Glomerular visceral epithelial cell (primary cell): ENCODE measurements at regions not wholly inside any gene's neighbourhood (a gene's known extent, or its start where the extent isn't known, plus 50 kb on each side); places are given as distances from the start of the nearest gene placed in this dataset.
"Not testable (repeated sequence)": the region's sequence is repeated elsewhere in the genome, so short reads cannot be mapped to it uniquely, and the experiment has no call there.

Source experiments
- DNase-seq: peaks from one replicate; pipeline ENCODE4 v3.0.0-alpha.2; 2016; ENCODE audit errors: extremely low spot score

GRCh38 chr10:70987396-70988130 is 99.2 kb upstream of the PCBD1 start:
- DNase-seq: no peak

- DNase-seq: not testable (repeated sequence)
Measured at GRCh38 chr10:70990156-70990555, 101.8 kb upstream of the PCBD1 start.

GRCh38 chr10:70990681-70991080 is 102.3 kb upstream of the PCBD1 start:
- DNase-seq: no peak

- DNase-seq: no peak
Measured at GRCh38 chr10:70991140-70992124, 103.1 kb upstream of the PCBD1 start.

- DNase-seq: no peak
Measured at GRCh38 chr10:70992436-70992835, 104.1 kb upstream of the PCBD1 start.

GRCh38 chr10:70993051-70993450 is 104.7 kb upstream of the PCBD1 start:
- DNase-seq: no peak

GRCh38 chr10:70996549-70996948 is 108.2 kb upstream of the PCBD1 start:
- no peak for DNase-seq

GRCh38 chr10:70997236-70997635 is 108.9 kb upstream of the PCBD1 start:
- no peak for DNase-seq

- DNase-seq: no peak
Measured at GRCh38 chr10:70998086-70998485, 109.7 kb upstream of the PCBD1 start.

- no peak for DNase-seq
Measured at GRCh38 chr10:71001470-71001869, 113.1 kb upstream of the PCBD1 start.

- no peak for DNase-seq
Measured at GRCh38 chr10:71004176-71005075, 116.1 kb upstream of the PCBD1 start.

- no peak for DNase-seq
Measured at GRCh38 chr10:71005337-71006305, 117.3 kb upstream of the PCBD1 start.

- no peak for DNase-seq
Measured at GRCh38 chr10:71006506-71006905, 118.1 kb upstream of the PCBD1 start.

GRCh38 chr10:71007516-71007915 is 119.2 kb upstream of the PCBD1 start:
- no peak for DNase-seq

- no peak for DNase-seq
Measured at GRCh38 chr10:71008150-71008549, 119.8 kb upstream of the PCBD1 start.

GRCh38 chr10:71009126-71009525 is 120.8 kb upstream of the PCBD1 start:
- DNase-seq: no peak

GRCh38 chr10:71010730-71011129 is 122.4 kb upstream of the PCBD1 start:
- no peak for DNase-seq

GRCh38 chr10:71011141-71011540 is 122.8 kb upstream of the PCBD1 start:
- DNase-seq: no peak

- DNase-seq: no peak
Measured at GRCh38 chr10:71014021-71014805, 125.8 kb upstream of the PCBD1 start.

- DNase-seq: no peak
Measured at GRCh38 chr10:71015674-71016073, 127.3 kb upstream of the PCBD1 start.
